GM18519 (cell line): ENCODE measurements at regions not wholly inside any gene's neighbourhood (a gene's known extent, or its start where the extent isn't known, plus 50 kb on each side); places are given as distances from the start of the nearest gene placed in this dataset.

ENCODE experiments used
- ATAC-seq: cut with Tn5 transposase; IDR thresholded peaks from one replicate; pipeline ENCODE4 v1.9.1; 2021; ENCODE audit warnings: mild to moderate bottlenecking, moderate library complexity; ENCODE audit not compliant: unreplicated experiment, low FRiP score

DNA sequence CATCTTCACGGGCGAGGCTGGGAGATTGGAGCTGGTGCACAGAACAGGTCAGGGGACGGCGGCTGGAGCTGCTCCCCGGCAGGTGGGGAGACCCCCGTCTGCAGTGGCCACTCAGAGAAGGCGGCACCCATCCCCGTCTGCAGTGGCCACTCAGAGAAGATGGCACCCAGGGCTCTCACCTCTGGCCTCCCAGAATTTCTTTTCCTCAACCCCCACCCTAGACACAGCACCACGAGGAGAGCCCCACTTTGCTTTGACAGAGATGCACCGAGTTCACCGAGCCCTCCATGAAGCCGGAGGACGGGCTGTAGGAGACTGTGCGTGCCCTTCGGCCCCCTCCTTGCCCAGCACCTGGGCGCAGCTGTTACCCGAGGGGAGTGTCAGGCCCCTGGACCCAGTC, 201.6 kb upstream of the SALL3 start:
- no peak for ATAC-seq

DNA sequence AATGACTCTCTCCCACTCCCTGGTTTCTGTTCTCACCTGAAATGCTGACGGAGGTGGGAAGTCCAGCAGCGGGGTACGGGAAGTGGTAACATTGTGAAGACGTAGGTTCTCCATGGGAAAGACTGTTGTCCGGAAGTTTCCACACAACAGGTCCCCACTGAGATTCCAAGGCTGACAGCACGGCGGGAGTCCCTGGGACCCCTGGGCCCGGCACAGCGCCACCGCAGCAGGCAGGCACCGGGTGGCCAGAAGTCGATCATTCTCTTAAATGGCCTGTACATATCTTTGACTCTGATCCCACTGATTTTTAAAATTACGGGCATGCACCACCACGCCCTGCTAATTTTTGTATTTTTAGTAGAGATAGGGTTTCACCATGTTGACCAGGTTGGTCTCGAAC, 201.0 kb upstream of the SALL3 start:
- ATAC-seq: no peak

DNA sequence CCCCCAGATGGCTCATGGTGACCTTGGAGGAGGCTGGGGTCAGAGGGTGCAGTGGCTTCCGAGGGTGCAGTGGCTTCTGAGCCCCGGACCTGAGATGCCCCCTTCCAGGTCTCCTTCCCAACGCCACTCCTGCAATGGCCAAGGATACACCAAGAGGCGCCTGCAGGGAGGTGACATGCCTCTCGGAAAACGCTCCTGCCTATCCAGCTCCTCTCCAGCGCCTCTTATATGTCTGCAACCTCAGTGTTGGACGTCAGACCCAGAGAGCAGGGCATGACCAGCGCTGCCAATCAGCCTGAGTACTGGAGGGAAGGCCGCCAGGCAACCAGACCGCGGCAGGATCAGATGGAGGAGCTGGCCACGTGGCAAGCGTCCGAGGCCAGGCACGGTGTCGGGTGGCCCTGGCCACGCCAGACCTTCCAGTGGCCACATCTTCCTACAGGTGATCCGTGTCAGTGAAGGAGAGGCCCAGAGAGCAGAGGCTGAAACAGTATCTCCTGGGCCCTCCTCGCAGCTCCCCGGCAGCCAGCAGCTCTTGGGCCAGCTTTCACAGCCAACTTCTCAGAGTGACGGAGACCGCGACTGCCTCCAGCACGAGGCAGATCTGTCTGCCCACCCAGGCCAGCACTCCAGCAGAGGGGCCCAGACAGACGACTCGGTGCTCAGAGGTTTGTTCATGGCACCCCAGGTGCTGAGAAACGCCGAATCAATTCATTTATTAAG, 199.5 kb upstream of the SALL3 start:
- no peak for ATAC-seq

DNA sequence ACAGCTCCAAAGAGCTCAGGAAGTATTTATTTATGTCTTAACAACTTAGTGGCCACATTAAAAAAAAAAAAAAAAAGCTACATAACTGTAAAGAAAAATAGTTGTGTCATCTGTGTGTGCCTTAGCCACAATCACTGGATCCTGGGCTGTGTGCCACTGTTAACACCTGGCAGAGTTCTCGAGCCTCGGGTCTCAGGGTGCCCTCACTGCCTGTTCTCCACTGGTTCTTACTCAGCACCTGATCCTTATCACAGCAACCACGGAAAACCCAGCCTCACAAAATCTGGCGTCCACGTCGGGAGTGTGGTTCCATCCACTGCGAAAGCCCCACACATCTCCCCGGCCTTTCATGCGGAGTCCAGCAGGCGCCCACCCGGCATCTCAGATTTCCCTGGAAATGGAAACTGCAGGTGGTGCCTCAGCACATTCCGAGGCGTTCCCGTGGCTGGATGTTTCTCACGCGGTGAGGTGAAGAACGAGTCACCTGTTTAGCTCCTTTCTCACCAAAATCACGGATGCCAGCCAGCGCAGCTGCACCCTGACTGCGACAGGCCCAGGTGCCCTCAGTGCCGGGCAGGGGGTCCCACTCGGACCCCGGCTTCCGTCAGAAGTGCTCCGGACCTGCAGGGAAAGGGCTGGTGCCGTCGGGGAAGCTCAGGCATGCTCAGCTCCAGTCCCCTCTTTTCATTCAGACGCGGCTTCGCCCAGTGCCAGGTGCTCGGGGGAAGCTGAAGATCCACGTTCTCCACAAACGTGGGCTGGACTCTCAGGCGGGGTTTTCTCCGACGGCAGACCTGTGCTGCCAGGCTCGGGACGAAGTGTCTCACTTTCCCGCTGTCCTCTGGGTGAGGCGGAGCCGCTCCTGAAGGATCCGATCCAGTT, 198.7 kb upstream of the SALL3 start:
- ATAC-seq: no peak

DNA sequence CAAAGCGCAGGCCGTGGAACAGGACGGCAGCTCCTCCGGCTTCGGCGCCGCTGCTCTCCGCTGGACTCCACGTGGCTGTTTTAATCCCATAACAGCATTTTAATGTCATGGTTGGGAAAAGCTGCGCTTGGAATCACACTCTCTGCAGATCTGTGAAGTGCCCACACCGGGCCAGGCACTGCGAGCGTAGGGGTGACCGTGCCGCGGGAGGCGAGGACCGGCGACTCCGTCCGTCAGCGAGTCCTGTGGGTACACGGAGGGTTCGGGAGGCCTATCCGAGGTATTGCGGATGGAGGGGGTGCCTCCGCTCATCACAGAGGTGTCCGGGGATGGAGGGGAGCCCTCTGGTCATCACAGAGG, 198.0 kb upstream of the SALL3 start:
- ATAC-seq: no peak

DNA sequence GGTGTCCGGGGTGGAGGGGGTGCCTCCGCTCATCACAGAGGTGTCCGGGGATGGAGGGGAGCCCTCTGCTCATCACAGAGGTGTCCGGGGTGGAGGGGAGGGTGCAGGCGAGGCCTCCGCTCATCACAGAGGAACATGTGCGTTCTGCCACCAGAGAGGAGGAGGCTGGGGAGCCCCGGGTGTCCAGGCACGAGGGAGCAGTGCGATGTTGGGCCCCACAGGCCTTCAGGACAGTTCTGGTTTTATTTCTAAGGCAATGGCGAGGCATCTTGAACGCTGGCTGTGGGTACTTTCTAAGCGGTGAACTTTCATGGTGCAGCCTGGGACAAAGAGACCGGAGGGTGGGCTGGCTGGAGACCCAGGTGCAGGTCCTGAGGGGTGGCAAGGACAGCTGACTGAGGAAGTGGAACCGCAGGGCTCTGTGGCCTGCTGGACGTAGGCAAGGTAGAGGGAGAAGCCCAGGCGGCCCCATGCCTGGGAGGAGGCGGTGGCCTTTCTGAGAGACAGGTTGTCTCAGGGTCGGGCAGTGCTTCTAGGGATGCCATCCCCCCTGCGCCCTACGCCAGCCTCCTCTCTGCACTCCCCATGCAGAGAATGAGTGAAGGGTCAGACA, 196.6 kb upstream of the SALL3 start:
- no peak for ATAC-seq

DNA sequence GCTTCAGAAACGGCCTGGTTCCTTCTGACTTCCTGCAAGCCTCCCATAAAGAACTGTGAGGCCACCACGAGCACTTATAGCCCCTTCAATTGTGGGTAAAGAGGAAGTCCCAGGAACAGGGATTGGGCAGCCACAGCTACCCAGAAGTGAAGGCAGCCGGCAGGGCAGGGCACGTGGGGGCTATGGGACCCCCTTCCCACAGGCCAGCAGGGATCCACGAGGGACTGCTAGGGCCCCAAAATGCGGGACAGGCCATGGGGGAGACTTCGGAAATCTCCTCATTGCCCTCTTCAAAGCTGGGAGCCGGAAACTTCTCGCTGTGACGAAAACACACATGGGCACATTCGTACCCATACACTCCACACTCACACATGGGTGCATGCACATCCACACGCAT, 196.1 kb upstream of the SALL3 start:
- no peak for ATAC-seq

DNA sequence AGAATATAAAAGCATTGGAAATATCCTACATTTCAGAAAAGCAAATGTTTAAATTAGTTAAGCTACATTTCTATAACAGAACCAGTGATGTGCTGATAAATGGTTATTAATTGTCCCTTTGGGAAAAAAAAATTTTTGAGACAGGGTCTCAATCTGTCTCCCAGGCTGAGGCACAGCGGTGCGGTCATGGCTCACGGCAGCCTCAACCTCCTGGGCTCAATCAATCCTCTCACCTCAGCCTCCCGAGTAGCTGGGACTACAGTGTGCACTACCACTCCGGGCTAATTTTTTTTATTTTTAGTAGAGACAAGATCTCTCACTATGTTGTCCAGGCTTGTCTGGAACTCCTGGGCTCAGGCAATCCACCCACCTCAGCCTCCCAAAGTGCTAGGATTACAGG, 194.8 kb upstream of the SALL3 start:
- ATAC-seq: no peak

DNA sequence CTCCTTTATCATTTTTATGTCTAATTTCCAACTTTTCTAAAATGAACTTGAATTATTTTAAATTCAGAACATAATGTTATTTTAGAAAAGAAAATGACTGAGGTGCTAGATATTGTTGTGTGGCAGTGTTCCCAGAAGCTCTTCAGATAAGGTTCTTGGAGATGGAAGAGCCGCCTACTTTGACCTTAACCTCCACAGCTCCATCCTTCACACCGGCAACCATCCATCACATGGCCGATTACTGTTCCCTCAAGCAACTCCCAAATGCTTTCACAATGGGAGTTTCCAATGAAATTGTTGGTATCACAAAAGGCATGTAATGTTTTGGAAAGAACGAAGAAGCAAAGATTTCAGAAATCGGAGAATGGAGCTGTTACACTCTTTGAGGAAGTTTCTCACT, 193.9 kb upstream of the SALL3 start:
- no peak for ATAC-seq

DNA sequence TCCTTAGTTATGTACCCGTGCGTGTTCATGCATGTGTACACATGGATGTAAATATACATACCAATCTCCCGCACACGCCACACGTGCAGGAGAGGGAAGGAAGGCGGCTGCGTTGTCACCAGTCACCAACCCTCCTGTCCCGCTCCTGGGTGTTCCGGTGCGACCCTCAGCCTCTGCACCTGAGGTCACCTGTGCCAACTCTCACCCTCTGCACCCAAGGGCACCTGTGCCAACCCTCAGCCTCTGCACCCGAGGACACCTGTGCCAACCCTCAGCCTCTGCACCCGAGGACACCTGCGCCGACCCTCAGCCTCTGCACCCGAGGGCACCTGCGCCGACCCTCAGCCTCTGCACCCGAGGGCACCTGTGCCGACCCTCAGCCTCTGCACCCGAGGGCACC, 192.8 kb upstream of the SALL3 start:
- ATAC-seq: no peak

DNA sequence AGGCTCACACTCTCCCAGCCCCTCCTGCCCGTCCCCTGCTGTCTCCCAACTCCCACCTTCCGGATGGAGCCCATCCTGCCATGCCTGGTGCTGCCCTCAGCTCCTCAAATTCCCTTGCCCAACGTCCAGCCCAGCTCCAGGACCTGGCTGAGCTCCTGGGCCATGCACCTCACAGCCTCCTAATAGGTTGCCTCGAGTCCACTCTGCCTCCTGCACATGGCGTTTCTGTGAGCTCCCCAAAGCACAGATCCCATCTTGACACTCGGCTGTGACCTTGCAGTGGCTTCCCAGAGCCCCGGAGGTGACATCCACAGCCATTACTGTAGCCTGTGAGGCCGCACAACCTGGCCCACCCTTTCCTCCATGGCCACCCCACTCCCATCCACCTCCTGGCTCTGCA, 191.9 kb upstream of the SALL3 start:
- ATAC-seq: no peak

DNA sequence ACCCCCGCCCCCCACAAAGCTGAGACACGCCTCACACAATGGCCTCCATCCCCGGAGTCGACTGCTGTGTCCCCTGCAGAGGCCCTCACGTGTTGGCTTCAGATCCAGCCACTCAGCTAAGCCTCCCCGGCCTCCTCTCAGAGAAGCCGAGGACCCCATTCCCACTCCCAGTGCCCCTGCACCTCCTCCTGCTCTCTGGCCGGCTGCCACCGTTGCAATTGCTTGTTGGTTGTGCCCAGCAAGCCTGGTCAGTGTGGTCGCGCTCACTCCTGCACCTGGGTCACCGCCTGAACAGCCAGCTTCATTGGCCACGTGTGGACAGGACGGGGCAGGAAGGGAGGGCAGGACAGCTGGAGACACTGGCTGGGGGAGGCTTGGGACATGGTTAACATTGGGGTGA, 191.5 kb upstream of the SALL3 start:
- no peak for ATAC-seq

DNA sequence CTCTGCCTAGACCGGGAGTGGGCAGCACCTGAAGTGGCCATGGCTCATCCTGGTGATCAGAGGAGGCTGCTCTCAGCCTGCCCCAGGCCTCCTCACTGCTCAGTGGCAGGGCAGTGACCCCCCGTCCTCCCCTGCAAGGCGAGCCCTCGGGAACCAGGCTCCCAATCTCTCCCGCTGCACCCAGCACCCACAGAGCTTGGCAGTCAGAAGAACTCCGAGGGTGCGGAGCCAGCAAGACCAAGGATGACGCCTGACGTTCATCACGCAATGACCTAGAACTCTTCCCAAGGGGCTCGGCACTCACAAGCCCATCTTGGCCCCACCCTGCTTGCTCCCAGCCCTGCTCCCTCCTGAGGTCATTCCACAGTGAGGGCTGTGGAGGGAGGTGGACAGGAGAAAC, 189.8 kb upstream of the SALL3 start:
- ATAC-seq: no peak

DNA sequence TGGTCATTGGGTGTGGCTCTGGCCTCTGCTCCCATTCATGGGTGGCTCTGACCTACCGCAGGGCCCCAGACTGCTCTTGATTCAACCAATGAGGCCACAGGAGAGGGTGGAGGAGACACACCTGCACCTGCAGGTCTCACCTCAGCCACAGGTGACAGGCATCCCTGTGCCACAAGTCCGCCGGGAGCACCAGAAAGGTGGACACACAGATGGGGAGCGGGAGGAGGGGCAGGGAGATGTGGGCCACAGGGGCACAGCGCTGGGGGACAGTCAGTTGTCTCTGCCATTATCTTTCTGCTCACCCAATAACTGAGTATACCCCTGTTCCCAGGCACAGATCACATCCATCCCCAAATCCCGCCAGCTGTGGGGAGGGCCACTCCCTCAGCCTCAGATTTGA, 189.1 kb upstream of the SALL3 start:
- ATAC-seq: no peak

DNA sequence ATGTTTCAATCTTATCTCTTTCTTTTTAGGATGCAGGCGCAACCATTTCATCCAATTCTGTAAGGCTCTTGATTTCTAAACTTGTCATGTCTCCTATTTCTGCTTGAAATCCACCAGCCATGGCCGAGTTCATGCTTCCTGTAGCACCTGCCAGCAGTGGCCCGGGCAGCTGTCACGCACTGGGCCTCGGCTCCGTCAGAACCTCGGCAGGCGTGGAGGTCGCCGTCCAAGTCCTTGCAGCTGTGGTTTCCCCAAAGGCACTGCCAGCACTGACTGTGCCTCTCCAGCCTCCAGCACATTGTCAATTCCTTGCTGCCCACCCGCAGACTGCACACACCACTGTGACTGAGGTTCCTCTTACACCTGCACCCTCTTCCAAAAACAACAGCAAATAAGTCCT, 188.7 kb upstream of the SALL3 start:
- ATAC-seq: no peak

DNA sequence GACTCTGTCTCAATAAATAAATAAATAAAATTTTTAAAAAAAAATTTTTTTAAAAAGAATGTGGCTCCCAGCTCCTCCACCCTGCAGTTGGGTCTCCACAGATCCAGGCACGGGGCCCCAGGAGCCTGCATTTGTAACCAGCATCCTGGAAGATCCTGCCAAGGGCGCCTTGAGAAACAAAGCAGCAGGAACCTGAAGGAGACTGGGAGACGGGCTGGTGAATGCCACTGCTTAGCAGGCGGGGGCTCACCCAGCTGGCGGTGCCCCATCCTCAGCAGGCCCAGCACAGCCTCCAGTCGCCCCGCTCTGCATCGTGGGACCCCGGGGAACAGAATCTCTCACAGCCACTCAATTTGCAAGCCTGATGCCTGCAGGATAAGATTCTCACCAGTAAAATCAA, 187.5 kb upstream of the SALL3 start:
- ATAC-seq: no peak

DNA sequence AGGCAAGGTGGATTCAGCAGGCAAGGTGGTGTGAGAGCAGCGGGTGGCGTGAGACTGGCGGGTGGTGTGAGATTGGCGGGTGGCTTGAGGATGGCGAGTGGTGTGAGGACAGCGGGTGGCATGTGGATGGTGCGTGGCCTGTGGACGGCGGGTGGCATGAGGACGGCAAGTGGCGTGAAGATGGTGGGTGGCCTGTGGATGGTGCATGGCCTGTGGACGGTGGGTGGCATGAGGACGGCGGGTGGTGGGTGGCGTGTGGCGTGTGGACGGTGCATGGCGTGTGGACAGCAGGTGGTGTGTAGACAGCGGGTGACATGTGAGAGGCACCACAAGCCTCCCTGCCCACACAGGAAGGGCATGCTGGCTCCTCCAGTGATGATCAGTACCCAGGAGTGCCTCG, 186.9 kb upstream of the SALL3 start:
- ATAC-seq: no peak

DNA sequence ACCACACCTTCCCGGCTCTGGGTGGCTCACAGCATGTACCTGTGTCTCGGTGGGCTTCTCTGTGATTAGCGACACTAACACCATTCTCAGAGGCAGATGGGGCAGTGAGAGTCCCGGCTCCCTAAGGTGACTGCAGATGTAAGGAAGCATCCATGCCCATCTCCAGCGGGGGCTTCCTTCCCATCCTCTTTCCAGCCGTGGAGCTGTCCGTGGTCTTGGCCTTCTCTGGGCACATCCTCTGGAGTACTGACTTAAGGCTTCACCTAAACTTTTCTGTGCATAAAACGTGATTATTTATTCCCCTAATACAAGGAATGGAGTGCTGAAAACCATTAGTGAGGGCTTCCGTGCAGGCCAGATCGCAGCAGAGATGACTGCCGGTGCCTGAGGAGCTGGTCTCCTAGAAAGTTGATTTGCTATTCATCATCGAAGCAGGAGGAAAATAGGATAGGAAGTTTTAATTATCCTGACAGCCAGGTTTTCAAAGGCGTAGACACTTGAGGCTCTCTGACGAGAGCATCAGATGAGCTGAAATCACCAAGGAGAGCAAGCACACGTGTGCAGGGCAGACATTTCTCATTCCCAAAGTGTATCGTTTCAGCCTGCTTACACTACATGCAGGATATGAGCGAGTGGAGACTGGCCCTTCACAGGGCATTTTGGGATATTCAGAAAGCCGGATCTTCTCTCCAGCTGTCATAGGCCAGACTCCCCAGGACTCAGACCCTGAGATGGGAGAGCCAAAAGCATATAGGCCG, 186.1 kb upstream of the SALL3 start:
- ATAC-seq: no peak

DNA sequence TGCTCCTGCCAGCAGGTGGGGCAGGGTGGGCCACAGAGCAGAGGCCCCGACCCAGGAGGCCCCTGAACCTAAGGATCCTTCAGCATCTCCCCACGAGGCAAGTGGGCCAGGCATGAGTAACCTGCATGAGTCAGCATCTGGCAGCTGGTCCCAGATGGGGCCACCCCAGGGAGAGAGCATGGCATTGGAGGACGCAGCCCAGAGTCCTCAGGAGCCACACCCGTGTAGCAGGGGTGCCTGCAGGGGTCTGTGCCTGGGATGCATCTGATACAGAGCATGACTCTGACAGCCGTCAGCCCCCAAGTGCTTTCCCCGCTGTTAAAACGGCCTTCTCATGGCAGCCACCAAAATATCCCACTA, 185.6 kb upstream of the SALL3 start:
- ATAC-seq: no peak

DNA sequence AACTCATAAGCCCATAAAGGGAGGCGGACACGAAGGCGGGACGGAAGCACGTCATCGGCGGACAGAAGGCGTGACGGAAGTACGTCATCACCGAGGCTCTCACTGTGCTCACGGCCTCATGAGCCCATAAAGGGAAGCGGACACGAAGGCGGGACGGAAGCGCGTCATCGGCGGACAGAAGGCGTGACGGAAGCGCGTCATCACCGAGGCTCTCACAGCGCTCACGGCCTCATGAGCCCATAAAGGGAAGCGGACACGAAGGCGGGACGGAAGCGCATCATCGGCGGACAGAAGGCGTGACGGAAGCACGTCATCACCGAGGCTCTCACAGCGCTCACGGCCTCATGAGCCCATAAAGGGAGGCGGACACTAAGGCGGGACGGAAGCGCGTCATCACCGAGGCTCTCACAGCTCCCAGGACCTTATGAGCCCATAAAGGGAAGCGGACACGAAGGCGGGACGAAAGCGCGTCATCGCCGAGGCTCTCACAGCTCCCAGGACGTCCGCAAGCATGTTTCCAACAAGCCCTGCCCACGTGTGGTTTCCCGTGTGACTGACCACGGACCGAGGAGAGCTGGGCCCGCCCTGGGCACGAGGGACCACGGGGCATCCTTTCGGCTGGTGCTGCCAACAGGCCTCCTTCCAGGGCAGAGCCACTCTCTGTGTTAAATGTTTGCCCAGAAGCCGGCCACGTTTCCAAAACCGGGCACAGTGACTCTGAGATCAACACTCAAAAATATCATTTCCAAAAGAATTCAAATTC, 182.7 kb upstream of the SALL3 start:
- ATAC-seq: no peak
